ENCODE measurements at regions not wholly inside any gene's neighbourhood (a gene's known extent, or its start where the extent isn't known, plus 50 kb on each side); places are given as distances from the start of the nearest gene placed in this dataset.

GRCh38 chr2:12612671-12613070 lies 104.1 kb upstream of the TRIB2 start:
- no peaks in the 10 kb centered on the region for H3K4me1 ChIP-seq
- WGBS, 2 donors, result 62 to 66% methylated on average over 2 of the region's 2 CpGs
- intact Hi-C loops (cut with DNase I; ENCODE audit: low total_unique reads), result no loop called here
- no peak overlapping the region for H3K4me3 ChIP-seq
- no peaks in the 10 kb centered on the region for H3K27me3 ChIP-seq
- TF ChIP-seq POLR2A (IDR thresholded peaks at IDR 0.05) (no peak), CTCF (IDR thresholded peaks at IDR 0.05) (no peak)
- no peak overlapping the region for H3K27ac ChIP-seq
- no peaks in the 10 kb centered on the region for H3K9me3 ChIP-seq
- no peaks in the 10 kb centered on the region for H3K36me3 ChIP-seq (ENCODE audit: low read depth, missing control alignments)
- DNase-seq, result no peak

DNA sequence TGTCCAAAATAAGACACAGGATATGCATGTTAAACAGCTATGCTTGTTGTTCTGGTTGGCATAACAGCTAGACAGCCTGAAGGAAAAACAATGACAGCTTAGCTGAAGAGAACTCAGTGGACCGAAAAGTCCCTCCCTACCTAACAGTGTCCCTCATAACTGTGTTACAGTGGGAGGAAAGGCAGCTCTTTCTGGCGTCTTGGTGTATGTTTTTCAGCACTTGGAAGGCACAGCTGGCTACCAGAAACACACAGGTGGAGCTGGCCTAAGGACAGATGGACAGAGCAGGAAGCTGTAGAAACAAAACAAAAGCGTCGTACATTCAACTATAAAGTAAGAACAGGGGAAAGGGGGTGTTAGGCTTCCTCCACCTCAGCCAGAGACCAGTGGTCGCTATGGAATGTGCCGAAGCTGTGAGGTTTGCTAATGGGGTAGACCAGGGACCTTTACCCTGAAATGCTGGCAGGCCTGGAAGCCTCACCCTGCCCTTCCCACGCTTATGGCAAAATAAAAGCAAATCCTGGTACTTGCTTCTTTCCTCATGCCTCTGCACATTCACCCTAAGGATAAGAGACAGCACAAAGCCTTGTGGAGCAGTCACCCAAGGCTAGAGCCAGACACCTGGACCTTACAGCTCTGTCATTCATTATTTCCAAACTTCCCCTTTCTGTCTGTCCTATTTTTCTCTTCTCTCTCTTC lies 103.5 kb upstream of the TRIB2 start:
- H3K27ac ChIP-seq, result no peak overlapping the region
- H3K9me3 ChIP-seq, result no peaks in the 10 kb centered on the region
- intact Hi-C loops (cut with DNase I; ENCODE audit: low total_unique reads), result no loop called here
- TF ChIP-seq POLR2A (IDR thresholded peaks at IDR 0.05) (no peak), CTCF (IDR thresholded peaks at IDR 0.05) (no peak)
- H3K36me3 ChIP-seq (ENCODE audit: low read depth, missing control alignments), result no peaks in the 10 kb centered on the region
- no peak for DNase-seq
- H3K4me3 ChIP-seq, result no peak overlapping the region
- no peaks in the 10 kb centered on the region for H3K4me1 ChIP-seq
- no peaks in the 10 kb centered on the region for H3K27me3 ChIP-seq
- 77 to 84% methylated on average over 7 of the region's 7 CpGs for WGBS, 2 donors

GRCh38 chr2:12615509-12615908 lies 101.2 kb upstream of the TRIB2 start:
- no peak for TF ChIP-seq POLR2A (IDR thresholded peaks at IDR 0.05)
- TF ChIP-seq CTCF (IDR thresholded peaks at IDR 0.05), result no peak
- Histone ChIP-seq H3K27ac (no peak overlapping the region), H3K36me3 (ENCODE audit: low read depth, missing control alignments) (no peaks in the 10 kb centered on the region), H3K27me3 (no peaks in the 10 kb centered on the region), H3K4me1 (no peaks in the 10 kb centered on the region), H3K9me3 (no peaks in the 10 kb centered on the region), H3K4me3 (no peak overlapping the region)
- DNase-seq, result no peak
- 95 to 100% methylated on average over 2 of the region's 2 CpGs for WGBS, 2 donors
- intact Hi-C loops (cut with DNase I; ENCODE audit: low total_unique reads), result no loop called here

GRCh38 chr2:12616456-12617156 lies 100.1 kb upstream of the TRIB2 start:
- intact Hi-C loops (cut with DNase I; ENCODE audit: low total_unique reads), result no loop called here
- Histone ChIP-seq H3K27ac (no peak overlapping the region), H3K9me3 (no peaks in the 10 kb centered on the region), H3K4me3 (no peak overlapping the region), H3K4me1 (no peaks in the 10 kb centered on the region), H3K36me3 (ENCODE audit: low read depth, missing control alignments) (no peaks in the 10 kb centered on the region), H3K27me3 (no peaks in the 10 kb centered on the region)
- 87 to 90% methylated on average over 2 of the region's 2 CpGs for WGBS, 2 donors
- TF ChIP-seq CTCF (IDR thresholded peaks at IDR 0.05), result no peak
- TF ChIP-seq POLR2A (IDR thresholded peaks at IDR 0.05), result no peak
- no peak for DNase-seq

- no peaks in the 10 kb centered on the region for H3K9me3 ChIP-seq
- no peaks in the 10 kb centered on the region for H3K27me3 ChIP-seq
- no peak overlapping the region for H3K4me3 ChIP-seq
- intact Hi-C loops (cut with DNase I; ENCODE audit: low total_unique reads), result no loop called here
- WGBS, 2 donors, result 46 to 57% methylated on average over 3 of the region's 3 CpGs
- DNase-seq, result no peak
- H3K4me1 ChIP-seq, result no peaks in the 10 kb centered on the region
- no peaks in the 10 kb centered on the region for H3K36me3 ChIP-seq (ENCODE audit: low read depth, missing control alignments)
- TF ChIP-seq CTCF (IDR thresholded peaks at IDR 0.05) (no peak), POLR2A (IDR thresholded peaks at IDR 0.05) (no peak)
- H3K27ac ChIP-seq, result no peak overlapping the region
These were observed 99.4 kb upstream of the TRIB2 start for GRCh38 chr2:12617366-12617765.
